Keratinocyte (primary cell): ENCODE measurements at regions not wholly inside any gene's neighbourhood (a gene's known extent, or its start where the extent isn't known, plus 50 kb on each side); places are given as distances from the start of the nearest gene placed in this dataset.

Experiments used
- DNase-seq: peaks from one replicate; pipeline ENCODE4 v3.0.0-alpha.2; 2011; ENCODE audit warnings: low read depth, missing footprints, low spot score
- FAIRE-seq: peaks from 2 replicates; lab custom pipeline; 2011; peaks lifted over from hg19 to GRCh38; lab: Jason Lieb, UNC
- H2AFZ ChIP-seq: 2 replicates; pipeline ENCODE4 v1.6.0; 2012; ENCODE audit warnings: low read length, control low read depth, inconsistent platforms; ENCODE audit not compliant: control insufficient read depth
- H3K27ac ChIP-seq: 2 replicates; pipeline ENCODE4 v1.5.1; 2011; ENCODE audit warnings: low read length; ENCODE audit not compliant: control insufficient read depth, insufficient read depth
- H3K27me3 ChIP-seq: 3 replicates; pipeline ENCODE4 v1.6.0; 2011; ENCODE audit warnings: low read length; ENCODE audit not compliant: control insufficient read depth, insufficient read depth; ENCODE audit errors: extremely low read depth
- H3K36me3 ChIP-seq, 2 experiments: 2 replicates in 1 of 2; 3 replicates in 1 of 2; pipeline ENCODE4 v1.5.1; 2011; ENCODE audit warnings: low read length in 2 of 2, mild to moderate bottlenecking in 1 of 2; ENCODE audit not compliant: control insufficient read depth in 2 of 2, insufficient read depth in 2 of 2; ENCODE audit errors: extremely low read depth in 1 of 2
- H3K4me1 ChIP-seq: 3 replicates; pipeline ENCODE4 v1.5.1; 2011; ENCODE audit warnings: low read length; ENCODE audit not compliant: control insufficient read depth, insufficient read depth; ENCODE audit errors: extremely low read depth
- H3K4me2 ChIP-seq: 3 replicates; pipeline ENCODE4 v1.6.0; 2011; ENCODE audit warnings: low read depth, low read length; ENCODE audit not compliant: control insufficient read depth, insufficient read depth; ENCODE audit errors: extremely low read depth
- H3K4me3 ChIP-seq, 3 experiments: fragments of 200-600 bp in 1 of 3; sonication (generic) in 1 of 3; 2 replicates in 2 of 3; 3 replicates in 1 of 3; pipeline ENCODE4 v1.5.1; 2011 to 2016; ENCODE audit warnings: low read length in 3 of 3, mild to moderate bottlenecking in 3 of 3, control low read depth in 2 of 3, inconsistent platforms in 1 of 3, low read depth in 1 of 3, mixed read lengths in 1 of 3, mixed run types in 1 of 3, moderate library complexity in 1 of 3; ENCODE audit not compliant: control insufficient read depth in 2 of 3, insufficient read depth in 2 of 3; ENCODE audit errors: extremely low read depth in 1 of 3
- H3K79me2 ChIP-seq: 2 replicates; pipeline ENCODE4 v1.6.0; 2012; ENCODE audit warnings: low read length; ENCODE audit not compliant: control insufficient read depth, insufficient read depth
- H3K9ac ChIP-seq: 3 replicates; pipeline ENCODE4 v1.6.0; 2011; ENCODE audit warnings: low read length; ENCODE audit not compliant: control insufficient read depth, insufficient read depth; ENCODE audit errors: extremely low read depth
- H3K9me1 ChIP-seq: 3 replicates; pipeline ENCODE4 v1.6.0; 2011; ENCODE audit warnings: low read length; ENCODE audit not compliant: control insufficient read depth, insufficient read depth; ENCODE audit errors: extremely low read depth
- H3K9me3 ChIP-seq: 2 replicates; pipeline ENCODE4 v1.5.1; 2012; ENCODE audit warnings: low read depth, low read length; ENCODE audit not compliant: control insufficient read depth
- H4K20me1 ChIP-seq: 3 replicates; pipeline ENCODE4 v1.6.0; 2011; ENCODE audit warnings: low read length; ENCODE audit not compliant: control insufficient read depth, insufficient read depth; ENCODE audit errors: extremely low read depth
- CTCF ChIP-seq, 3 experiments: IDR thresholded peaks in 1 of 3; conservative IDR thresholded peaks in 1 of 3; optimal IDR thresholded peaks in 1 of 3; 2 replicates in 2 of 3; 3 replicates in 1 of 3; pipeline versions ENCODE3 to v1.5.1; 2011; ENCODE audit warnings: low read length in 3 of 3, mild to moderate bottlenecking in 3 of 3, moderate library complexity in 2 of 3, control low read depth in 1 of 3, inconsistent platforms in 1 of 3; ENCODE audit not compliant: insufficient read depth in 2 of 3; ENCODE audit errors: extremely low read depth in 1 of 3
- EZH2 ChIP-seq: IDR thresholded peaks from one replicate; pipeline ENCODE4 v1.6.1; 2012; ENCODE audit warnings: inconsistent platforms, mild to moderate bottlenecking, low read length, moderate library complexity
- dilution Hi-C: fragments of 300-500 bp; cut with MboI; formaldehyde crosslinking; loops from one replicate; pipeline ENCODE4 v1.7.0; 2020; ENCODE audit warnings: low sequenced_read_pairs; ENCODE audit not compliant: extremely low pct_ligation_motif_present

GRCh38 chr11:80109652-80110051, 668.8 kb upstream of the TENM4 start:
- no peak overlapping the region for H3K27ac ChIP-seq
- peaks cover 2% of the 10 kb centered on the region for H3K4me1 ChIP-seq
- no peaks in the 10 kb centered on the region for H4K20me1 ChIP-seq
- no peaks in the 10 kb centered on the region for H3K27me3 ChIP-seq
- no peak overlapping the region for H3K4me3 ChIP-seq
- H3K4me2 ChIP-seq = no peak overlapping the region
- dilution Hi-C loops = no loop called here
- no peak for FAIRE-seq
- no peaks in the 10 kb centered on the region for H3K36me3 ChIP-seq
- no peak for DNase-seq
- H3K9me1 ChIP-seq = no peaks in the 10 kb centered on the region
- no peak overlapping the region for H2AFZ ChIP-seq
- no peaks in the 10 kb centered on the region for H3K9me3 ChIP-seq
- no peaks in the 10 kb centered on the region for H3K79me2 ChIP-seq
- no peak overlapping the region for H3K9ac ChIP-seq
- TF ChIP-seq EZH2 (no peak), CTCF (optimal IDR thresholded peaks at IDR 0.05 in 1 of 3, IDR thresholded peaks at IDR 0.05 in 1 of 3, conservative IDR thresholded peaks at IDR 0.05 in 1 of 3; ENCODE audit: extremely low read depth in 1 of 3, insufficient read depth in 2 of 3, low read length in 3 of 3) (no peak)

- Histone ChIP-seq H3K9me3 (no peaks in the 10 kb centered on the region), H3K27me3 (no peaks in the 10 kb centered on the region), H3K4me3 (no peak overlapping the region), H3K36me3 (no peaks in the 10 kb centered on the region), H3K4me2 (no peak overlapping the region), H3K9ac (no peak overlapping the region), H3K9me1 (no peaks in the 10 kb centered on the region), H3K27ac (no peak overlapping the region), H3K79me2 (no peaks in the 10 kb centered on the region), H3K4me1 (peaks cover 2% of the 10 kb centered on the region), H2AFZ (no peak overlapping the region), H4K20me1 (no peaks in the 10 kb centered on the region)
- peak; percentile 53 for FAIRE-seq
- dilution Hi-C loops = no loop called here
- DNase-seq = no peak
- TF ChIP-seq EZH2 (no peak), CTCF (optimal IDR thresholded peaks at IDR 0.05 in 1 of 3, IDR thresholded peaks at IDR 0.05 in 1 of 3, conservative IDR thresholded peaks at IDR 0.05 in 1 of 3; ENCODE audit: extremely low read depth in 1 of 3, insufficient read depth in 2 of 3, low read length in 3 of 3) (no peak)
Observed at GRCh38 chr11:80109031-80109430, 668.2 kb upstream of the TENM4 start.
